B cell (primary cell): ENCODE measurements at regions not wholly inside any gene's neighbourhood (a gene's known extent, or its start where the extent isn't known, plus 50 kb on each side); places are given as distances from the start of the nearest gene placed in this dataset.

Source experiments
- ATAC-seq: fragments of 200-7000 bp; cut with Tn5 transposase; one replicate; pipeline ENCODE4 v1.10.0; 2021; ENCODE audit warnings: low read depth, mild to moderate bottlenecking, moderate number of reproducible peaks, moderate library complexity
- CTCF ChIA-PET: fragments of 350-600 bp; sonication (Branson Sonifier 250); formaldehyde crosslinking; loops from one replicate; lab custom pipeline; 2021; ENCODE audit warnings: antibody characterized with exemption, inconsistent platforms; lab: Charles Lee
- POLR2A ChIA-PET: fragments of 350-600 bp; sonication (Branson Sonifier 250); formaldehyde crosslinking; loops from one replicate; lab custom pipeline; 2021; ENCODE audit warnings: antibody characterized with exemption; lab: Charles Lee
- DNase-seq: peaks from one replicate; pipeline ENCODE4 v3.0.0; 2013
- H2AFZ ChIP-seq: 2 replicates; pipeline ENCODE4 v1.6.1; 2012; ENCODE audit warnings: mild to moderate bottlenecking, low read depth, low read length; ENCODE audit not compliant: insufficient read depth, poor library complexity, severe bottlenecking
- H3K27ac ChIP-seq, 2 donors: 1 replicate in 1 of 2; 2 replicates in 1 of 2; pipeline ENCODE4 v1.5.1; 2012 to 2013; ENCODE audit warnings: low read length in 2 of 2, mild to moderate bottlenecking in 2 of 2, moderate library complexity in 1 of 2
- H3K27me3 ChIP-seq, 4 experiments: fragments of 200-600 bp in 1 of 4; sonication (generic) in 1 of 4; replicated peaks in 1 of 4; 1 replicate in 2 of 4; 2 replicates in 2 of 4; pipeline versions ENCODE4 v1.6.1 to v1.7.0; 2013 to 2016; ENCODE audit warnings: low read length in 3 of 4, mild to moderate bottlenecking in 2 of 4, mixed read lengths in 1 of 4, moderate library complexity in 1 of 4; ENCODE audit not compliant: insufficient read depth in 4 of 4, control insufficient read depth in 3 of 4; ENCODE audit errors: control extremely low read depth in 1 of 4
- H3K36me3 ChIP-seq, 2 experiments: replicated peaks in 1 of 2; 1 replicate in 1 of 2; 2 replicates in 1 of 2; pipeline versions ENCODE4 v1.6.1 to v1.7.1; 2013; ENCODE audit warnings: low read length in 1 of 2; ENCODE audit not compliant: insufficient read depth in 2 of 2, control insufficient read depth in 1 of 2; ENCODE audit errors: control extremely low read depth in 1 of 2, extremely low read depth in 1 of 2
- H3K4me1 ChIP-seq, 2 donors: fragments of 200-600 bp in 1 of 2; sonication (generic) in 1 of 2; 1 replicate in 1 of 2; 2 replicates in 1 of 2; pipeline versions ENCODE4 v1.5.1 to v1.6.1; 2013 to 2017; ENCODE audit warnings: low read length in 2 of 2; ENCODE audit not compliant: control insufficient read depth in 2 of 2, insufficient read depth in 2 of 2
- H3K4me2 ChIP-seq: replicated peaks from 2 replicates; pipeline ENCODE3; 2012; ENCODE audit warnings: mild to moderate bottlenecking, low read depth, low read length; ENCODE audit not compliant: poor library complexity, severe bottlenecking
- H3K4me3 ChIP-seq, 5 experiments: fragments of 200-600 bp in 1 of 5; sonication (generic) in 1 of 5; 1 replicate in 3 of 5; 2 replicates in 2 of 5; pipeline versions ENCODE4 v1.5.1 to v1.7.0; 2011 to 2016; ENCODE audit warnings: low read length in 4 of 5, mild to moderate bottlenecking in 4 of 5, low read depth in 2 of 5, control low read depth in 1 of 5, moderate library complexity in 1 of 5; ENCODE audit not compliant: insufficient read depth in 1 of 5; ENCODE audit errors: control extremely low read depth in 1 of 5, extremely low read depth in 1 of 5
- H3K79me2 ChIP-seq: fragments of 200-600 bp; sonication (generic); one replicate; pipeline ENCODE4 v1.6.0; 2016; ENCODE audit warnings: low read length; ENCODE audit not compliant: control insufficient read depth, insufficient read depth
- H3K9ac ChIP-seq: fragments of 200-600 bp; sonication (generic); 2 replicates; pipeline ENCODE4 v1.6.1; 2017; ENCODE audit warnings: mild to moderate bottlenecking, low read length, moderate library complexity
- H3K9me3 ChIP-seq, 3 donors: one replicate each; pipeline versions ENCODE4 v1.6.1 to v1.7.1; 2013; ENCODE audit warnings: low read length in 2 of 3; ENCODE audit not compliant: control insufficient read depth in 2 of 3, insufficient read depth in 1 of 3; ENCODE audit errors: control extremely low read depth in 1 of 3
- H4K20me1 ChIP-seq: 2 replicates; pipeline ENCODE4 v1.6.0; 2012; ENCODE audit warnings: mild to moderate bottlenecking, low read length; ENCODE audit not compliant: insufficient read depth, control insufficient read depth, poor library complexity, severe bottlenecking
- H3K27ac Mint-ChIP-seq: one replicate; pipeline ENCODE4 v1.8.0; 2021; ENCODE audit warnings: mixed read lengths
- H3K27me3 Mint-ChIP-seq: one replicate; pipeline ENCODE4 v1.8.0; 2021; ENCODE audit warnings: mixed read lengths
- H3K4me1 Mint-ChIP-seq: one replicate; pipeline ENCODE4 v1.8.0; 2021; ENCODE audit warnings: mixed read lengths
- H3K4me3 Mint-ChIP-seq: one replicate; pipeline ENCODE4 v1.8.0; 2021; ENCODE audit warnings: mixed read lengths
- H3K9me3 Mint-ChIP-seq: one replicate; pipeline ENCODE4 v1.8.0; 2022; ENCODE audit warnings: mixed read lengths; ENCODE audit not compliant: insufficient read depth
- CTCF ChIP-seq: fragments of 200-600 bp; IDR thresholded peaks from one replicate; pipeline ENCODE4 v1.8.0; 2022; ENCODE audit warnings: antibody characterized with exemption, mild to moderate bottlenecking
- EZH2 ChIP-seq: IDR thresholded peaks from 2 replicates; pipeline ENCODE4 v1.6.1; 2012; ENCODE audit warnings: borderline replicate concordance, low read depth, mild to moderate bottlenecking, moderate library complexity, low read length; ENCODE audit not compliant: insufficient read depth, poor library complexity, severe bottlenecking
- WGBS: methylation state at CpG from one replicate; pipeline ENCODE4 v1.1.5; 2013; ENCODE audit warnings: missing lambda C conversion rate; ENCODE audit not compliant: insufficient coverage; 5-methylcytosine and 5-hydroxymethylcytosine counted together
- intact Hi-C: fragments of 100-400 bp; cut with micrococcal nuclease; formaldehyde crosslinking; loops from one replicate; pipeline ENCODE4 v1.10.0; 2022

- no CpG with 5 or more reads among the region's 2 CpGs for WGBS
- peaks cover 3% of the 10 kb centered on the region for H3K9me3 Mint-ChIP-seq
- CTCF ChIA-PET, result no interaction called here
These were observed 554.3 kb downstream of the PRELID2 start for GRCh38 chr5:145280806-145281205.

GRCh38 chr5:145280214-145280613, 554.9 kb downstream of the PRELID2 start:
- Histone ChIP-seq H3K79me2 (no peaks in the 10 kb centered on the region), H3K9ac (no peak overlapping the region), H3K27ac (no peak overlapping the region), H3K4me1 (no peaks in the 10 kb centered on the region), H3K9me3 (no peaks in the 10 kb centered on the region), H3K36me3 (no peaks in the 10 kb centered on the region), H2AFZ (no peak overlapping the region), H3K4me2 (no peak overlapping the region), H3K27me3 (no peaks in the 10 kb centered on the region), H3K4me3 (no peak overlapping the region), H4K20me1 (no peaks in the 10 kb centered on the region)
- DNase-seq (no peak), ATAC-seq (no peak)
- no peak overlapping the region for H3K4me3 Mint-ChIP-seq
- ChIA-PET CTCF (no interaction called here), POLR2A (no interaction called here)
- H3K27me3 Mint-ChIP-seq, result no peaks in the 10 kb centered on the region
- no peak for TF ChIP-seq CTCF
- TF ChIP-seq EZH2, result no peak
- intact Hi-C loops, result no loop called here
- H3K27ac Mint-ChIP-seq, result no peak overlapping the region
- no peaks in the 10 kb centered on the region for H3K4me1 Mint-ChIP-seq
- no CpG with 5 or more reads among the region's 3 CpGs for WGBS
- no peaks in the 10 kb centered on the region for H3K9me3 Mint-ChIP-seq

More at GRCh38 chr5:145280806-145281205, 554.3 kb downstream of the PRELID2 start:
- Mint-ChIP-seq H3K4me3 (no peak overlapping the region), H3K4me1 (no peaks in the 10 kb centered on the region), H3K27ac (no peak overlapping the region), H3K27me3 (no peaks in the 10 kb centered on the region)
- no peak for TF ChIP-seq EZH2
- TF ChIP-seq CTCF, result no peak
- DNase-seq (no peak), ATAC-seq (no peak)
- H3K9ac ChIP-seq, result no peak overlapping the region
- intact Hi-C loops, result no loop called here
- no peaks in the 10 kb centered on the region for H4K20me1 ChIP-seq
- H3K79me2 ChIP-seq, result no peaks in the 10 kb centered on the region
- H3K27me3 ChIP-seq, result no peaks in the 10 kb centered on the region
- H3K4me1 ChIP-seq, result no peaks in the 10 kb centered on the region
- no peaks in the 10 kb centered on the region for H3K36me3 ChIP-seq
- POLR2A ChIA-PET, result no interaction called here
- no peak overlapping the region for H3K4me2 ChIP-seq
- H3K9me3 ChIP-seq, result no peaks in the 10 kb centered on the region
- H3K4me3 ChIP-seq, result no peak overlapping the region
- H2AFZ ChIP-seq, result no peak overlapping the region
- H3K27ac ChIP-seq, result no peak overlapping the region
